PC-3 (cell line): ENCODE measurements at regions not wholly inside any gene's neighbourhood (a gene's known extent, or its start where the extent isn't known, plus 50 kb on each side); places are given as distances from the start of the nearest gene placed in this dataset.

Source experiments
- ATAC-seq: fragments of 200-7000 bp; cut with Tn5 transposase; 2 replicates; pipeline ENCODE4 v1.9.1; 2020; ENCODE audit warnings: mild to moderate bottlenecking, moderate library complexity
- BruUV-seq: library from RNA; stranded (reverse); fragments of 400-500 nt; replicated peaks from 2 replicates; lab custom pipeline; 2021; lab: Mats Ljungman, UMichigan
- CTCF ChIA-PET: fragments of 300-600 bp; sonication (Branson Sonifier 250); formaldehyde crosslinking; loops from one replicate; lab custom pipeline; 2022; ENCODE audit warnings: antibody characterized with exemption; lab: Charles Lee
- POLR2A ChIA-PET: fragments of 300-600 bp; sonication (Branson Sonifier 250); formaldehyde crosslinking; loops from one replicate; lab custom pipeline; 2022; ENCODE audit warnings: antibody characterized with exemption; ENCODE audit not compliant: unreplicated experiment; lab: Charles Lee
- DNase-seq: peaks from one replicate; pipeline ENCODE4 v3.0.0-alpha.2; 2015
- H2AFZ ChIP-seq: fragments of 300-600 bp; sonication (generic); 2 replicates; pipeline ENCODE4 v1.6.0; 2016; ENCODE audit warnings: antibody characterized with exemption, low read length
- H3F3A ChIP-seq: fragments of 300-600 bp; sonication (generic); one replicate; pipeline ENCODE4 v1.6.0; 2017; ENCODE audit warnings: antibody characterized with exemption, low read length, control low read depth, mild to moderate bottlenecking; ENCODE audit not compliant: unreplicated experiment
- H3K27ac ChIP-seq: fragments of 300-600 bp; sonication (generic); 2 replicates; pipeline ENCODE4 v1.5.1; 2016; ENCODE audit warnings: mild to moderate bottlenecking, low read length
- H3K27me3 ChIP-seq: fragments of 300-600 bp; sonication (generic); 2 replicates; pipeline ENCODE4 v1.6.1; 2016; ENCODE audit warnings: low read length, mixed read lengths
- H3K36me3 ChIP-seq: fragments of 300-600 bp; sonication (generic); 2 replicates; pipeline ENCODE4 v1.6.1; 2016; ENCODE audit warnings: low read depth, mixed run types, low read length, mixed read lengths
- H3K4me1 ChIP-seq: fragments of 300-600 bp; sonication (generic); 2 replicates; pipeline ENCODE4 v1.5.1; 2016; ENCODE audit warnings: low read length; ENCODE audit not compliant: insufficient read depth
- H3K4me2 ChIP-seq: fragments of 300-600 bp; sonication (generic); 2 replicates; pipeline ENCODE4 v1.6.0; 2016; ENCODE audit warnings: low read length
- H3K4me3 ChIP-seq: fragments of 300-600 bp; sonication (generic); 2 replicates; pipeline ENCODE4 v1.5.1; 2016; ENCODE audit warnings: mild to moderate bottlenecking, low read length, mixed read lengths
- H3K79me2 ChIP-seq: fragments of 300-600 bp; sonication (generic); 2 replicates; pipeline ENCODE4 v1.6.1; 2017; ENCODE audit warnings: low read length, mixed read lengths
- H3K9ac ChIP-seq: fragments of 300-600 bp; sonication (generic); 2 replicates; pipeline ENCODE4 v1.6.0; 2016; ENCODE audit warnings: mild to moderate bottlenecking, low read length
- H3K9me2 ChIP-seq: fragments of 300-600 bp; sonication (generic); replicated peaks from 2 replicates; pipeline ENCODE4 v1.6.1; 2016; ENCODE audit warnings: mixed run types, low read length, mixed read lengths
- H3K9me3 ChIP-seq: fragments of 300-600 bp; sonication (generic); 2 replicates; pipeline ENCODE4 v1.6.1; 2016; ENCODE audit warnings: low read length, mixed read lengths
- H4K20me1 ChIP-seq: fragments of 300-600 bp; sonication (generic); 2 replicates; pipeline ENCODE4 v1.6.1; 2016; ENCODE audit warnings: low read length, mixed read lengths
- EZH2 ChIP-seq: fragments of 300-600 bp; sonication (generic); IDR thresholded peaks from one replicate; pipeline ENCODE4 v1.6.1; 2017; ENCODE audit warnings: antibody characterized with exemption, mild to moderate bottlenecking, low read length; ENCODE audit not compliant: unreplicated experiment
- EZH2phosphoT487 ChIP-seq: fragments of 300-600 bp; sonication (generic); IDR thresholded peaks from 2 replicates; pipeline ENCODE4 v1.6.1; 2018; ENCODE audit warnings: mild to moderate bottlenecking, antibody characterized with exemption, low read length, borderline replicate concordance
- intact Hi-C: fragments of 100-400 bp; cut with micrococcal nuclease; formaldehyde crosslinking; loops from 2 replicates; pipeline ENCODE4 v1.9.0; 2023
- TF ChIP-seq, protein P1 (sequence below): fragments of 300-600 bp; sonication (generic); conservative IDR thresholded peaks from 2 replicates; pipeline ENCODE4 v1.5.1; 2017; ENCODE audit warnings: antibody characterized with exemption, low read depth, mild to moderate bottlenecking, low read length

DNA sequence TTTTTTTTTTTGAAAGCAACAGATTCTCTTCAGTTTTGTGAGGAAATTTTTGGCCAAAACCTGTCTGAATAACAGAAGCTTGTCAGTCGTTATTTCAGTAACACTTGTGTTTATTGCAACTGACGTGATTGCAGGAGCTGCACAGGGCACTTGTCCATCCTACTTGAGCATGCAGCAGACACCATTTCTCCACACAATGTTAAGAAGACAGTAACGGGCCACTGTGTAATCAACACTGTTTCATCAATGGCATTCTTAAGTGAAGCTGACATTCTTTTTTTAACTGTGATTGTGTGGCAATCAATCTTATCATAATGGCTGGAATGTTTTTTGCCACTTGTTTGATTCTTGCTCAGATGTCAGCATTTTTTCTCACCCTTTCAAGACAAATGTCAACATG lies 50.1 kb upstream of the PIEZO2 start:
- TF ChIP-seq, protein P1, sequence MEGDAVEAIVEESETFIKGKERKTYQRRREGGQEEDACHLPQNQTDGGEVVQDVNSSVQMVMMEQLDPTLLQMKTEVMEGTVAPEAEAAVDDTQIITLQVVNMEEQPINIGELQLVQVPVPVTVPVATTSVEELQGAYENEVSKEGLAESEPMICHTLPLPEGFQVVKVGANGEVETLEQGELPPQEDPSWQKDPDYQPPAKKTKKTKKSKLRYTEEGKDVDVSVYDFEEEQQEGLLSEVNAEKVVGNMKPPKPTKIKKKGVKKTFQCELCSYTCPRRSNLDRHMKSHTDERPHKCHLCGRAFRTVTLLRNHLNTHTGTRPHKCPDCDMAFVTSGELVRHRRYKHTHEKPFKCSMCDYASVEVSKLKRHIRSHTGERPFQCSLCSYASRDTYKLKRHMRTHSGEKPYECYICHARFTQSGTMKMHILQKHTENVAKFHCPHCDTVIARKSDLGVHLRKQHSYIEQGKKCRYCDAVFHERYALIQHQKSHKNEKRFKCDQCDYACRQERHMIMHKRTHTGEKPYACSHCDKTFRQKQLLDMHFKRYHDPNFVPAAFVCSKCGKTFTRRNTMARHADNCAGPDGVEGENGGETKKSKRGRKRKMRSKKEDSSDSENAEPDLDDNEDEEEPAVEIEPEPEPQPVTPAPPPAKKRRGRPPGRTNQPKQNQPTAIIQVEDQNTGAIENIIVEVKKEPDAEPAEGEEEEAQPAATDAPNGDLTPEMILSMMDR = no peak
- no peak for TF ChIP-seq EZH2phosphoT487
- TF ChIP-seq EZH2 = no peak
- no peaks in the 10 kb centered on the region for H3K9me2 ChIP-seq
- ChIA-PET POLR2A (interaction anchor here (0.7 kb wide), 1 partner anchor 1088 kb away, joined by 3 read pairs; no protein-coding TSS in a partner anchor), CTCF (no interaction called here)
- no TSS peak for BruUV-seq
- H3K4me1 ChIP-seq = no peaks in the 10 kb centered on the region
- ATAC-seq = no peak
- H3K36me3 ChIP-seq = no peaks in the 10 kb centered on the region
- no peaks in the 10 kb centered on the region for H3K9me3 ChIP-seq
- no peak for DNase-seq
- H3K4me2 ChIP-seq = no peak overlapping the region
- peaks cover 75% of the 10 kb centered on the region for H3K27me3 ChIP-seq
- intact Hi-C loops = no loop called here
- no peaks in the 10 kb centered on the region for H4K20me1 ChIP-seq
- H2AFZ ChIP-seq = no peak overlapping the region
- no peak overlapping the region for H3K9ac ChIP-seq
- no peaks in the 10 kb centered on the region for H3K79me2 ChIP-seq
- no peak overlapping the region for H3K4me3 ChIP-seq
- no peak overlapping the region for H3K27ac ChIP-seq
- no peaks in the 10 kb centered on the region for H3F3A ChIP-seq
